GM06990 (cell line): ENCODE measurements at regions not wholly inside any gene's neighbourhood (a gene's known extent, or its start where the extent isn't known, plus 50 kb on each side); places are given as distances from the start of the nearest gene placed in this dataset.

Source experiments
- DNase-seq: peaks from one replicate; pipeline ENCODE4 v3.0.0-alpha.2; 2011; ENCODE audit not compliant: insufficient read length; ENCODE audit errors: extremely low read depth
- H3K27me3 ChIP-seq: replicated peaks from 2 replicates; pipeline ENCODE4 v1.6.0; 2011; ENCODE audit warnings: low read length; ENCODE audit not compliant: control insufficient read depth, insufficient read depth
- H3K36me3 ChIP-seq: 2 replicates; pipeline ENCODE4 v1.5.1; 2011; ENCODE audit warnings: low read length; ENCODE audit not compliant: control insufficient read depth, insufficient read depth
- H3K4me3 ChIP-seq: replicated peaks from 2 replicates; pipeline ENCODE4 v1.5.1; 2011; ENCODE audit warnings: low read depth, mild to moderate bottlenecking, control low read depth, low read length
- TF ChIP-seq, protein P1 (sequence below): IDR thresholded peaks from 2 replicates; pipeline ENCODE4 v1.5.1; 2011; ENCODE audit warnings: low read length, control low read depth, mild to moderate bottlenecking, inconsistent platforms; ENCODE audit not compliant: insufficient read depth, poor library complexity, severe bottlenecking

DNA sequence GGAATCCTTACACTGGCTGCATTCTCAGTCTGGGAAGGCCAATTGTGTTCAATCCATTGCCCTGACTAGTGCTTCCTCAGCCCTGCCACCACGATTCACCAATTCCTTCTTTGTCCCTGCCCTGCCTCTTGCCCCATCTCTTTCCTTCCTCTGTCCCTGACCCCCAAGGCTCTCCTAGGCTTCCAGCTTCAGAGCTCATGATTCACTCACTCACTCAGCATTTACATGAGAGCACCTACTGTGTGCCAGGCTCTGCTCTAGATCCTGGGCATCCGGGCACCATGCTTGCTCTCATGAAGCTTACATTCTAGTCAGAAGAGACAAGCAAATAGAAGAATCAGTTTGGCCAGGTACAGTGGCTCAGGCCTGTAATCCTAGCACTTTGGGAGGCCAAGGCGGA, 489.5 kb upstream of the JARID2 start:
- Histone ChIP-seq H3K4me3 (no peak overlapping the region), H3K27me3 (no peaks in the 10 kb centered on the region), H3K36me3 (no peaks in the 10 kb centered on the region)
- no peak for DNase-seq
- TF ChIP-seq, protein P1, sequence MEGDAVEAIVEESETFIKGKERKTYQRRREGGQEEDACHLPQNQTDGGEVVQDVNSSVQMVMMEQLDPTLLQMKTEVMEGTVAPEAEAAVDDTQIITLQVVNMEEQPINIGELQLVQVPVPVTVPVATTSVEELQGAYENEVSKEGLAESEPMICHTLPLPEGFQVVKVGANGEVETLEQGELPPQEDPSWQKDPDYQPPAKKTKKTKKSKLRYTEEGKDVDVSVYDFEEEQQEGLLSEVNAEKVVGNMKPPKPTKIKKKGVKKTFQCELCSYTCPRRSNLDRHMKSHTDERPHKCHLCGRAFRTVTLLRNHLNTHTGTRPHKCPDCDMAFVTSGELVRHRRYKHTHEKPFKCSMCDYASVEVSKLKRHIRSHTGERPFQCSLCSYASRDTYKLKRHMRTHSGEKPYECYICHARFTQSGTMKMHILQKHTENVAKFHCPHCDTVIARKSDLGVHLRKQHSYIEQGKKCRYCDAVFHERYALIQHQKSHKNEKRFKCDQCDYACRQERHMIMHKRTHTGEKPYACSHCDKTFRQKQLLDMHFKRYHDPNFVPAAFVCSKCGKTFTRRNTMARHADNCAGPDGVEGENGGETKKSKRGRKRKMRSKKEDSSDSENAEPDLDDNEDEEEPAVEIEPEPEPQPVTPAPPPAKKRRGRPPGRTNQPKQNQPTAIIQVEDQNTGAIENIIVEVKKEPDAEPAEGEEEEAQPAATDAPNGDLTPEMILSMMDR: no peak

DNA sequence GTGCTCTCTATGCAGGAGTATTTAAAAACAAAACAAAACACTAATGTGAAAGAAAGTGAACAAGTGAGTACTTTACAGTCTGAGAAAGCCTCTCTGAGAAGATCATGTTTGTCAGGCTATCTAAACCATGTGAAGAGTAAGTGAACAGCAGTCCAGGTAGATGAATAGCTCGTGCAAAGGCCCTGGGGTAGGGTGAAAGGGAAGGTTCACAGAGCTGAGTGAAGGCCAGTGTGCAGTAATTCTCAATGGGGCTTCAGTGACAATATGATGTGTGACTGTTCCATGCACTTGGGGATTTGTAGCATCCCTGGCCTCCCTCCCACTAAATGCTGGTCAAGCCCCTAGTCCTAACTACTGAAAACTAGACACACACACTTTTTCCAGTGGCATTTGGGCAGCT, 488.9 kb upstream of the JARID2 start:
- TF ChIP-seq, protein P1: no peak
- H3K4me3 ChIP-seq: no peak overlapping the region
- H3K36me3 ChIP-seq: no peaks in the 10 kb centered on the region
- H3K27me3 ChIP-seq: no peaks in the 10 kb centered on the region
- no peak for DNase-seq

DNA sequence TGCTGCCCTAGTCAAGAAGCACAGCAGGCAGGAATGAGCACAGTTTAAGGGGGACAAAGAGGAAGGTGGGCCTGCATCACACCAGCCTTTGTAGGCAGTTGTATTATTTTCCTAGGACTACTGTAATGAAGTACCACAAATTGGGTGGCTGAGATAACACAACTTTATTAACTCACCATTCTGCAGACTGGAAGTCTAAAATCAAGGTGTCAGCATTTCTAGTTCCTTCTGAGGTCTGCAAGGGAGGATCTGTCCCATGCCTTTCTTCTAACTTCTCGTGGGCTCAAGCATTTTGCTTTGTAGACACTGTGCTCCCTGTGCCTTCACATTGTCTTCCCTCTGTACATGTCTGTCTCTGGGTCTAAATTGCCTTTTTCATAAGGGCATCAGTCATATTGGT, 488.5 kb upstream of the JARID2 start:
- Histone ChIP-seq H3K36me3 (no peaks in the 10 kb centered on the region), H3K27me3 (no peaks in the 10 kb centered on the region), H3K4me3 (no peak overlapping the region)
- TF ChIP-seq, protein P1: no peak
- DNase-seq: no peak

DNA sequence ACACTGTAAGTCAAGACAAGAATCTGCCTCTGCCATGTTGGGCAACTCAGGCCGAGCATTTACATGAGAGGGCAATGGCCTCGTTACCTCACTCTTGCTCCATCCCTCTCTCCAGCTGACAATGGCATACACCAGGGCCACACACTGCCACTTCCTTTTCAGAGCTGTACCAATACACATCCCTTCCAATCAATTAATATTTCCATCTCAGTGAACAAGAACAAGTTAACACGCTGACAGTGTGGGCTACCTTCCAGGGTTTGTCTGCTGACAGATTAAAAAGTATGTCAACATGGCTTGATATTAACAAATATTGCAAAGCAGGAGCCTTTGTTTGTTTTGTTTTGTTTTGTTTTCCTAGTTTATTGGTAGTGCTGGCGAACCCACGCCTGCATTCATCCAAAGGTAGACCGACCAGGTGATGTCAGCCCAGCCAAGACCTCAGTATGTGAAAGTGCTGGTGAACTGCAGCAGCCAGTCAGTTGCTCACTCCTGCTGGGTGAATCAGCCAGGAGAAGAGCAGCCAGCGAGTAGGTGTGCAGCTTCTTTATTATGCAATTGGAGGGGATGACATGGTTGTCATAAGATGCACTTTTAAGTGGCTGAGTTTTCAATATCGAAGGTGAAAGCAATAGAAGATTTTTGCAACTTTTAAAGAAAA, 487.3 kb upstream of the JARID2 start:
- no peaks in the 10 kb centered on the region for H3K36me3 ChIP-seq
- H3K27me3 ChIP-seq: no peaks in the 10 kb centered on the region
- H3K4me3 ChIP-seq: no peak overlapping the region
- TF ChIP-seq, protein P1: no peak
- no peak for DNase-seq

DNA sequence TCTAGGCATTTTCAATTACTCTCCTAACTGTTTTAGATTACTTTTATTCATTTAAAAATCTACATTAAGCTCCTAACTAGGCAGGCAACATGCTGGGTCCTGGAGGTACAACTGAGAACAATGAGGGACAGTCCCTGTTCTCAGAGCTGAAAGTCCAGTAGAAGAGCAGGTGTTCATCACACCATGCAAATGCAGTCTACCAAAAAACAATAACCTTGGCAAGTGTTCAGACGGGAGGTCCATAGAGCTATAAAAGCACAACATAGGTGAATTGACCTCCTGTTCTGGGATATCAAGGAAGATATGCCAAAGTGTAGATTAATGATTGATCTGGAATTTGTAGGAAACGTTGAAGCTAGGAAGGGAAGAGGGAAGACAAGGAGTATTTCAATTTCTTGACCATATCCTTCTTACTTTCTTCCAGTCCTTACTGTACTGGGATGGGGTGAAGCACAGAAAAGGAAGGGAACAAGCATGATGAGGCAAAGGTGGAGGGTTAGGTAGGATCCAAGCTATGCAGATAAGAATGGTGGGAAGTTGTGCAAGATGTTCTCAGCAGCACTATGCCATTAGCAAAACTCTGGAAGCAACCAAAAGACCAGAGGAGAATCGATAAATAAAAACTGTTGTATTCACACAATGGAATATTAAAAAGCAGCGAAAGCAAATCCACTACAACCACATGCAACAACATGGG, 485.7 kb upstream of the JARID2 start:
- TF ChIP-seq, protein P1: no peak
- Histone ChIP-seq H3K27me3 (no peaks in the 10 kb centered on the region), H3K4me3 (no peak overlapping the region), H3K36me3 (no peaks in the 10 kb centered on the region)
- no peak for DNase-seq
